ENCODE measurements at regions not wholly inside any gene's neighbourhood (a gene's known extent, or its start where the extent isn't known, plus 50 kb on each side); places are given as distances from the start of the nearest gene placed in this dataset.

- TF ChIP-seq CTCF (IDR thresholded peaks at IDR 0.05; ENCODE audit: low read length): no peak
- no peak for TF ChIP-seq EZH2 (IDR thresholded peaks at IDR 0.05; ENCODE audit: borderline replicate concordance, low read length)
Measured at GRCh38 chr3:31288641-31289100, 244.1 kb upstream of the STT3B start.
